ENCODE measurements at regions not wholly inside any gene's neighbourhood (a gene's known extent, or its start where the extent isn't known, plus 50 kb on each side); places are given as distances from the start of the nearest gene placed in this dataset.

DNA sequence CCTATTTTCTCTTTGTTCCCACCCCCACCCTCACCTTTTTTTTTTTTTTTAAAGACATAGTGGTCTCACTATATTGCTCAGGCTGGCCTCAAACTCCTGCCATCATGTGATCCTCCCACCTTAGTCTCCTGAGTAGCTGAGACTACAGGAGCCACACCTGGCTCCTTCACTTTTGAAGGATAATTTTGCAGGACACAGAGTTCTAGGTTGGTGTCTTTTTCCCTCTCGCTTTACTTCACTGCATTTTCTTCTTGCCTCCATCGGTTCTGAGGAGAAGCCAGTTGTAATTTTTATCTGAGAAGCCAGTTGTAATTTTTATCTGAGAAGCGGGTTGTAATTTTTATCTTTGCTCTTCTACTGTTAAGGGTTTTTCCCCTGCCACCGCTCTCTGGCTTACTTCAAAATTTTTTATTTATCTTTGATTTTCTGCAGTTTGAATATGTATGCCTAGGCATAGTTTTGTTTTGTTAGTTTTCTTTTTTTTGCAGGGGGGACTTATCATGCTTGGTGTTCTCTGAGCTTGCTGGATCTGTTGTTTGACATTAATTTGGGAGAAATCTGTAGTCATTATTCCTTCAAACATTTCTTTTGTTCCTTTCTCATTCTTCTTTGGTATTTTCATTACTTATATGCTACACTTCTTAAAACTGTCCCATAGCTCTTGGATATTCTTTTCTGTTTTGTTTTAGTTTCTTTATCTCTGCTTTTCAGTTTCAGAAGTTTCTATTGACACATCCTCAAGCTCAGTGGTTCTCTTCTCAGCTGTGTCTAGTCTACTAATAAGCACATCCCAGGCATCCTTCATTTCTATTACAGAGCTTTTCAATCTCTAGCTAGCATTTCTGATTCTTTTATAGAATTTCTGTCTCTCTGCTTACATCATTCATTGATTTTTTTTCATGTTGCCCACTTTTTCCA, 148.2 kb upstream of the CHD1 start:
- ATAC-seq, result no peak
- Histone ChIP-seq H3K27me3 (ENCODE audit: control insufficient read depth, insufficient read depth, low read length) (peaks cover 2% of the 10 kb centered on the region), H3K36me3 (ENCODE audit: control insufficient read depth, insufficient read depth, low read length) (no peaks in the 10 kb centered on the region), H3K9me3 (ENCODE audit: control insufficient read depth, insufficient read depth, low read length) (no peaks in the 10 kb centered on the region), H3K4me3 (ENCODE audit: low read length) (no peak overlapping the region), H3K4me1 (ENCODE audit: control insufficient read depth, insufficient read depth, low read length) (no peaks in the 10 kb centered on the region), H3K27ac (ENCODE audit: low read length) (no peak overlapping the region)
- TF ChIP-seq, protein P1, sequence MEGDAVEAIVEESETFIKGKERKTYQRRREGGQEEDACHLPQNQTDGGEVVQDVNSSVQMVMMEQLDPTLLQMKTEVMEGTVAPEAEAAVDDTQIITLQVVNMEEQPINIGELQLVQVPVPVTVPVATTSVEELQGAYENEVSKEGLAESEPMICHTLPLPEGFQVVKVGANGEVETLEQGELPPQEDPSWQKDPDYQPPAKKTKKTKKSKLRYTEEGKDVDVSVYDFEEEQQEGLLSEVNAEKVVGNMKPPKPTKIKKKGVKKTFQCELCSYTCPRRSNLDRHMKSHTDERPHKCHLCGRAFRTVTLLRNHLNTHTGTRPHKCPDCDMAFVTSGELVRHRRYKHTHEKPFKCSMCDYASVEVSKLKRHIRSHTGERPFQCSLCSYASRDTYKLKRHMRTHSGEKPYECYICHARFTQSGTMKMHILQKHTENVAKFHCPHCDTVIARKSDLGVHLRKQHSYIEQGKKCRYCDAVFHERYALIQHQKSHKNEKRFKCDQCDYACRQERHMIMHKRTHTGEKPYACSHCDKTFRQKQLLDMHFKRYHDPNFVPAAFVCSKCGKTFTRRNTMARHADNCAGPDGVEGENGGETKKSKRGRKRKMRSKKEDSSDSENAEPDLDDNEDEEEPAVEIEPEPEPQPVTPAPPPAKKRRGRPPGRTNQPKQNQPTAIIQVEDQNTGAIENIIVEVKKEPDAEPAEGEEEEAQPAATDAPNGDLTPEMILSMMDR (IDR thresholded peaks at IDR 0.05), result no peak
- intact Hi-C loops (cut with micrococcal nuclease), result no loop called here
- no peaks in the 10 kb centered on the region for H3K36me3 Mint-ChIP-seq
- no peak overlapping the region for H3K4me3 Mint-ChIP-seq
- peaks cover 5 to 23% of the 10 kb centered on the region in 2 donors for H3K27me3 Mint-ChIP-seq (ENCODE audit: low read depth in 2 of 2)
- H3K9me3 Mint-ChIP-seq, result no peaks in the 10 kb centered on the region
- H3K27ac Mint-ChIP-seq, result no peak overlapping the region
- 96% methylated on average over 4 of the region's 4 CpGs for WGBS (ENCODE audit: insufficient coverage)
- H3K4me1 Mint-ChIP-seq, result no peaks in the 10 kb centered on the region
- DNase-seq, result no peak

DNA sequence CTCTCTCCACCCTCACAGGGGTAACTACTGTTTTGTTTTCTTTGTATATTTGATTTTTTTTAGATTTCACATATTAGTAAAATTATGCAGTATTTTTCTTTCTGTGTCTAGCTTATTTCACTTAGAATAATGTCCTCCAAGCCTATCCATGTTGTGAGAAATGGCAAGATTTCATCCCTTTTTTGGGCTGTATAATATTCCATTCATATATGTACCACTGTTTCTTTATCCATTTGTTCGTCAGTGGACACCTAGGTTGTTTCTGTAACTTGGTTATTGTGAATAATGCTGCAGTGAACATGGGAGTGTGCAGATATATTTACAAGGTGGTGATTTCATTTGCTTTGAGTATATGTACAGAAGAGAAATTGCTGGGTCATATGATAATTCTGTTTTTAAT, 144.0 kb upstream of the CHD1 start:
- H3K36me3 ChIP-seq (ENCODE audit: control insufficient read depth, insufficient read depth, low read length), result no peaks in the 10 kb centered on the region
- H3K4me1 ChIP-seq (ENCODE audit: control insufficient read depth, insufficient read depth, low read length), result no peaks in the 10 kb centered on the region
- Mint-ChIP-seq H3K9me3 (no peaks in the 10 kb centered on the region), H3K4me3 (no peak overlapping the region), H3K36me3 (no peaks in the 10 kb centered on the region), H3K4me1 (no peaks in the 10 kb centered on the region), H3K27me3 (ENCODE audit: low read depth in 2 of 2) (peaks cover 5 to 16% of the 10 kb centered on the region in 2 donors), H3K27ac (no peak overlapping the region)
- H3K4me3 ChIP-seq (ENCODE audit: low read length), result no peak overlapping the region
- H3K27ac ChIP-seq (ENCODE audit: low read length), result no peak overlapping the region
- intact Hi-C loops (cut with micrococcal nuclease), result no loop called here
- H3K9me3 ChIP-seq (ENCODE audit: control insufficient read depth, insufficient read depth, low read length), result no peaks in the 10 kb centered on the region
- ATAC-seq (no peak), DNase-seq (no peak)
- H3K27me3 ChIP-seq (ENCODE audit: control insufficient read depth, insufficient read depth, low read length), result peaks cover 2% of the 10 kb centered on the region
- whole genome bisulfite sequencing (ENCODE audit: insufficient coverage), result 83% methylated on average over 1 of the region's 1 CpG
- TF ChIP-seq, protein P1 (IDR thresholded peaks at IDR 0.05), result no peak

DNA sequence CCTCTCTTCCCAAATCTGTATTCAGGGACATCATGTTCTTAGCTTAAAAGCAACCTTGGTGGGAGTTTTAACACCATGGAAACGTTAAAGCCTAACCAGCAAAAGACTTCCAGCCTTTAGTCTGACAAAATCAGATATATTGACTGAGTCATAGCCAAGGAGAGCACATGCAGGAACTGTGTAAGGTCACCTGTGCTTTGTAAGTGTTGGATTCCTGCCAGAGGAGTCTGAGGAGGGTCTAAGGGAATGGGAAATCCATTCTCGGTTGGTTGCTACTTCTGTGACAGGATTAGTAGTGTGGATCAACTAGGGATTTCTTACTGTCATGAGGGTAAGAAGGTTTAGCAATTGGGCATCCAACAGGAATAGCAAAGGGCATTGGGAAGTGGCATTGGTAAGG, 142.0 kb upstream of the CHD1 start:
- TF ChIP-seq, protein P1 (IDR thresholded peaks at IDR 0.05), result no peak
- ATAC-seq (no peak), DNase-seq (no peak)
- H3K36me3 Mint-ChIP-seq, result no peaks in the 10 kb centered on the region
- peaks cover 0 to 7% of the 10 kb centered on the region in 2 donors for H3K27me3 Mint-ChIP-seq (ENCODE audit: low read depth in 2 of 2)
- intact Hi-C loops (cut with micrococcal nuclease), result no loop called here
- H3K9me3 Mint-ChIP-seq, result no peaks in the 10 kb centered on the region
- H3K36me3 ChIP-seq (ENCODE audit: control insufficient read depth, insufficient read depth, low read length), result no peaks in the 10 kb centered on the region
- H3K27me3 ChIP-seq (ENCODE audit: control insufficient read depth, insufficient read depth, low read length), result no peaks in the 10 kb centered on the region
- H3K4me1 ChIP-seq (ENCODE audit: control insufficient read depth, insufficient read depth, low read length), result no peaks in the 10 kb centered on the region
- 75% methylated on average over 2 of the region's 2 CpGs for WGBS (ENCODE audit: insufficient coverage)
- no peak overlapping the region for H3K4me3 ChIP-seq (ENCODE audit: low read length)
- H3K27ac Mint-ChIP-seq, result no peak overlapping the region
- no peaks in the 10 kb centered on the region for H3K4me1 Mint-ChIP-seq
- H3K9me3 ChIP-seq (ENCODE audit: control insufficient read depth, insufficient read depth, low read length), result no peaks in the 10 kb centered on the region
- H3K27ac ChIP-seq (ENCODE audit: low read length), result no peak overlapping the region
- H3K4me3 Mint-ChIP-seq, result no peak overlapping the region

DNA sequence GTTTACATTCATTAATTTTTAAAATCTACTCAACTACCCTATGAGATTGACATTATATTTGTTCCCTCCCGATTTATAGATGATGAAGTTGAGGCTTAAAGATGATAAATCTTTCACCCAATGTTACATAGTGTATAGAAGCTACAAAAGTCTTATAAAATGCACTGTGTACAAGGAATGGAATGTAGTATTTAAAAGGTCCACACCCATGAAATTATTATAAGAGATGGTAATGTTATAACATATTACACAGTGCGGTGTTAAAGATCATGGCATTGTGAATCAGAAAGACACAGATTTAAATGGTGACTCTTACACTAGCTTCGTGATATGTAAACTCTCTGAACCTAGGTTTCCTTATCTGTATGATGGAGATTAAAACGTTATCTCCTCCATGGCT, 141.6 kb upstream of the CHD1 start:
- Mint-ChIP-seq H3K4me3 (no peak overlapping the region), H3K9me3 (no peaks in the 10 kb centered on the region), H3K36me3 (no peaks in the 10 kb centered on the region), H3K27ac (no peak overlapping the region), H3K4me1 (no peaks in the 10 kb centered on the region), H3K27me3 (ENCODE audit: low read depth in 2 of 2) (peaks cover 0 to 5% of the 10 kb centered on the region in 2 donors)
- TF ChIP-seq, protein P1 (IDR thresholded peaks at IDR 0.05), result no peak
- no peaks in the 10 kb centered on the region for H3K27me3 ChIP-seq (ENCODE audit: control insufficient read depth, insufficient read depth, low read length)
- ATAC-seq, result no peak
- H3K9me3 ChIP-seq (ENCODE audit: control insufficient read depth, insufficient read depth, low read length), result no peaks in the 10 kb centered on the region
- 76% methylated on average over 2 of the region's 4 CpGs for WGBS (ENCODE audit: insufficient coverage)
- H3K27ac ChIP-seq (ENCODE audit: low read length), result no peak overlapping the region
- DNase-seq, result no peak
- H3K36me3 ChIP-seq (ENCODE audit: control insufficient read depth, insufficient read depth, low read length), result no peaks in the 10 kb centered on the region
- H3K4me3 ChIP-seq (ENCODE audit: low read length), result no peak overlapping the region
- intact Hi-C loops (cut with micrococcal nuclease), result no loop called here
- H3K4me1 ChIP-seq (ENCODE audit: control insufficient read depth, insufficient read depth, low read length), result no peaks in the 10 kb centered on the region
